Mammary epithelial cell (primary cell): ENCODE measurements at regions not wholly inside any gene's neighbourhood (a gene's known extent, or its start where the extent isn't known, plus 50 kb on each side); places are given as distances from the start of the nearest gene placed in this dataset.

Experiments
- CTCF ChIP-seq, 2 donors: IDR thresholded peaks in 1 of 2; conservative IDR thresholded peaks in 1 of 2; 2 replicates each; pipeline ENCODE4 v1.5.1; 2011 to 2012; ENCODE audit warnings: inconsistent platforms in 2 of 2, low read length in 2 of 2, mild to moderate bottlenecking in 2 of 2, control low read depth in 1 of 2, low read depth in 1 of 2; ENCODE audit not compliant: insufficient read depth in 1 of 2; ENCODE audit errors: extremely low read depth in 1 of 2
- EZH2 ChIP-seq: IDR thresholded peaks from 2 replicates; pipeline ENCODE4 v1.6.1; 2012; ENCODE audit warnings: low read length, inconsistent platforms, borderline replicate concordance

GRCh38 chr1:239603530-239603929 is 217.2 kb downstream of the CHRM3 start:
- no peak for TF ChIP-seq CTCF (conservative IDR thresholded peaks at IDR 0.05 in 1 of 2, IDR thresholded peaks at IDR 0.05 in 1 of 2; ENCODE audit: extremely low read depth in 1 of 2, insufficient read depth in 1 of 2, low read depth in 1 of 2, low read length in 2 of 2)
- TF ChIP-seq EZH2: no peak
